Mucosa of rectum (tissue), 2 donors: ENCODE measurements at regions not wholly inside any gene's neighbourhood (a gene's known extent, or its start where the extent isn't known, plus 50 kb on each side); places are given as distances from the start of the nearest gene placed in this dataset.
"Not testable (repeated sequence)": the region's sequence is repeated elsewhere in the genome, so short reads cannot be mapped to it uniquely, and the experiment has no call there.

Source experiments
- H3K27ac ChIP-seq, 2 donors: one replicate each; pipeline ENCODE4 v1.7.0; 2013; ENCODE audit warnings: inconsistent platforms in 2 of 2, low read depth in 2 of 2, low read length in 2 of 2
- H3K27me3 ChIP-seq, 2 donors: one replicate each; pipeline ENCODE4 v1.7.0; 2013; ENCODE audit warnings: low read length in 2 of 2; ENCODE audit not compliant: control insufficient read depth in 2 of 2, insufficient read depth in 2 of 2
- H3K36me3 ChIP-seq, 2 donors: one replicate each; pipeline ENCODE4 v1.7.0; 2013; ENCODE audit warnings: low read length in 2 of 2; ENCODE audit not compliant: control insufficient read depth in 2 of 2, insufficient read depth in 2 of 2
- H3K4me1 ChIP-seq, 2 donors: one replicate each; pipeline ENCODE4 v1.7.0; 2013; ENCODE audit warnings: low read length in 2 of 2, mild to moderate bottlenecking in 1 of 2; ENCODE audit not compliant: control insufficient read depth in 2 of 2, insufficient read depth in 2 of 2
- H3K4me3 ChIP-seq, 2 donors: one replicate each; pipeline ENCODE4 v1.7.0; 2013; ENCODE audit warnings: low read length in 2 of 2
- H3K9ac ChIP-seq, 2 donors: one replicate each; pipeline ENCODE4 v1.7.0; 2013; ENCODE audit warnings: low read length in 2 of 2, low read depth in 1 of 2, mild to moderate bottlenecking in 1 of 2
- H3K9me3 ChIP-seq, 2 donors: one replicate each; pipeline ENCODE4 v1.7.0; 2013; ENCODE audit warnings: low read length in 2 of 2; ENCODE audit not compliant: control insufficient read depth in 2 of 2
- donor health status: healthy.
- donor health status: Normal muscosa, but diverticular disease.

DNA sequence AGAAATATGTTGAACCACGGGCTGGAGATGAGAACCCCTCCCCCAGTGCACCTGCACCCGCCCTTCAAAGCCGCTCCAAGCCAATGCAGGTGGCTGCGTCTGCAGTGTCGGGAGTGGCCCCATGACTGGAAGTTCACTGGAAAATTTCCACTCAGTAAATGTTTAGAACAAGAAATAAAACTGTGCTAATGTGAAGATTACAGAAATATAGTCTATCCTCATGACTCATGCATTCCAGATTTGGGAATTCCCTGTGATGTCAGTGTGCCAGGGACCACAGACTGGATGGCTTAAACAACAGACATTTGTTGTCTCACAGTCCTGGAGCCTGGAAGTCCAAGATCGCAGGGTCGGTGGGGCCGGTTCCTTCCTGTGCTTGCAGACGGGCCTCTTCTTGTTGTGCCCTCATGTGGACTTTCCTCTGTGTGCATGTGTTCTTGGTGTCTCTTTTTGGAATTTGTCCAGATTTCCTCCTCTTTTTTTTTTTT is 3967.0 kb upstream of the TPTE start:
- H3K27ac ChIP-seq, H3K9ac ChIP-seq, H3K27me3 ChIP-seq, H3K9me3 ChIP-seq, H3K36me3 ChIP-seq, H3K4me1 ChIP-seq, H3K4me3 ChIP-seq: not testable (repeated sequence)

DNA sequence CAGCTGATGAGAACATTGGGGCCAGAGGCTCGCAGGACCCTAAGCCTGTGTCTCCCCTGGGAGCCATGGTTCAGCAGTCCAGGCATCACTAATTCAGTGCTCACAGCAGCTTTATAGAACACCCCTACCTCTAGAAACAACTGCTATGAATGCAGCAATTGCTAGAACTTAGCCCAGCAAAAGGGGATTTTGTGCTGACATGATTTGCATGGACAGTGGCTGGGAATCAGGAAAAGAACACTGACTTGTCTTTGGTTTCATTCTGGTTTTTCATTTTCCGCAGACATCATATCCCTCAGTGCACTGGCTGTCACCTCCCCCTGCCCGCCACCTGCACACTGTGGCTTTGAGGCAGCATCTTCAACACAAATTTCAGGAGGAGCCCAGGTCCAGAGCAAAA is 3964.9 kb upstream of the TPTE start:
- H3K36me3 ChIP-seq, H3K9ac ChIP-seq, H3K4me3 ChIP-seq, H3K9me3 ChIP-seq, H3K27ac ChIP-seq, H3K27me3 ChIP-seq, H3K4me1 ChIP-seq: not testable (repeated sequence)

DNA sequence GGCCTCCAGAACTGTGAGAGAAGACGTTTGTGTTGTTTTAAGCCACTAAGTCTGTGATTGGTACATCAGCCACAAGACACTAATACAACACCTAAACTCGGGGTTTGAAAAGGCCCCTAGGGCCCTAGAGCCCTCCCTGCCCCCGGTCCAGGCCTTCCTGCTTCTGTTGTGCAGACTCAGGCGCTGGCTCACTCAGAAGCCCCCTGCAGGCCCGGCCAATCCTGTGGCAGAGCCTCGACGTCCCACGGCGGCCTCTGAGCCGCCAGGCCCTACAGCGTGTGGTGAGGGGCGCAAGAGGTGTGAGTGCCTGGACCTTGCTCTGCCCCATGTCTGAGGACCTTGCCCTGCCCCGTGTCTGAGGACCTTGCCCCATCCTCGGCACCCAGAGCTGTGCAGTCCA is 3964.0 kb upstream of the TPTE start:
- H3K4me1 ChIP-seq, H3K27ac ChIP-seq, H3K9ac ChIP-seq, H3K27me3 ChIP-seq, H3K4me3 ChIP-seq, H3K9me3 ChIP-seq, H3K36me3 ChIP-seq: not testable (repeated sequence)

DNA sequence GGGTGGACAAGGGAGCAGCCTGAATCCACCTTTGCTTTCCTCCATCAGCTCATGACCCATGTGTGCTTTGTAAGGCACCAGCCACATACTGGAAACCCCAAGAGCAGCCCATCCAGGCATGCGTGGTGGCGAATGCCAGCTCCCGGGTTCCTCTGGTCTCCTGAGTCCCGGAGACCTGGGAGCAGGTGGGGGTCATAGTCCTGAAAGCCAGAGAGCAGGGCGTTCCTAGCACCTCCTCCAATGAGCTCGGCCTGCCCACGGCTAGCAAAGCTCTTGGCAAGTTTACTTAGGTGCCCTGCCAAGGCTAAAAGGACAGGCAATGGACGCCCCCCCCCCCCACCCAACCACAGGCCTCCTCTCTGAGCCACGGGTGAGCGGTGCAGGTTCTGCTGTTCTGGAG is 3960.2 kb upstream of the TPTE start:
- not testable (repeated sequence) for H3K27me3 ChIP-seq, H3K4me3 ChIP-seq, H3K4me1 ChIP-seq, H3K36me3 ChIP-seq, H3K27ac ChIP-seq, H3K9me3 ChIP-seq, H3K9ac ChIP-seq

DNA sequence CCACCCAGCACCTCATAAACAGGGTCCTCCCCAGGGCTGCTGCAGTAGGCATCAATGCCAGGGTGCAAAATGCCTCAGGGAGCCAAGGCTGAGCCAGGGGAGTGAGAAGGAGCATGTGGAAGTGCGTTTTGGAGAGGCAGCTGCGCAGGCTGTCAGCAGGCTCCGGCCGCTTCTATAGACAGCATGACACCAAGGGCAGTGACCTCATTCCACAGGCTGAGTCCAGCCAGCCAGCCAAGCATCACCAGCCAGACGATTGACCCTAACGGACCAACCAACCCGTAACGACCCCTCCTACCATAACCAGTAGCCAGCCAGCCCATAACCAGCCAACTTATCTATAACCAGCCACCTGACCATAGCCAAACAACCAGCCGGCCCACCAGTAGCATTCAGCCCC is 3959.8 kb upstream of the TPTE start:
- H3K4me1 ChIP-seq, H3K4me3 ChIP-seq, H3K27ac ChIP-seq, H3K27me3 ChIP-seq, H3K9me3 ChIP-seq, H3K9ac ChIP-seq, H3K36me3 ChIP-seq: not testable (repeated sequence)

DNA sequence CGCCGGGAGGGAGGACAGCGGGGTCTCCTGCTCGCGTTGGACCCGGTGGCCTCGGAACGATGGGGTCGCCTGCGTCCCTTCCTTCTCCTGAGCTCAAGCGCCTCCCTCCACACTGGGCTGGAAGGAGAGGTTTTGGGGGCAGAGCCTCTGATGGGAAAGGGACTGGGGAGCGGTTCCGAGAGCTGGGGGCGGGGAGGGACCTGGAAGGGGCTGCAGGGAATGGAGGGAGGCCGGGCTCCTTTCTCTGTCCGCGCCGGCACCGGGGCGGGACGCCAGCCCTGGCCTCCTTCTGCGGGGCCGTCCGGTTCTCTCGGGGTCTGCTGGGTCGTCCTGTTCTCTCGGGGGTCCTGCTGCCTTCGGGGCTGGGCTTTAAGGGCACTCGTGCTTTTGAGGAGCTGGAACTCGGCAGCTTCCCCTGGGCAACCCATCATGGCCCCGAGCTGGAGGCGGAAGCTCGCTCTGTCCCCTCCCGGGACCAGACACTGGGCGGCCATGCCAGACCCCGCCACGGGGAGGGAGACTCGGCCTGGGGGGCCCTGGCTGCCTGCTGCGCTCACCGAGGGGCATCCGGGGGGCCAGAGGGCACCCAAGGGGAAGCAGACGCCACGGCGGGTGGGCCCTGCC is 3956.7 kb upstream of the TPTE start:
- H3K4me1 ChIP-seq, H3K9ac ChIP-seq, H3K27ac ChIP-seq, H3K36me3 ChIP-seq, H3K4me3 ChIP-seq, H3K27me3 ChIP-seq, H3K9me3 ChIP-seq: not testable (repeated sequence)

DNA sequence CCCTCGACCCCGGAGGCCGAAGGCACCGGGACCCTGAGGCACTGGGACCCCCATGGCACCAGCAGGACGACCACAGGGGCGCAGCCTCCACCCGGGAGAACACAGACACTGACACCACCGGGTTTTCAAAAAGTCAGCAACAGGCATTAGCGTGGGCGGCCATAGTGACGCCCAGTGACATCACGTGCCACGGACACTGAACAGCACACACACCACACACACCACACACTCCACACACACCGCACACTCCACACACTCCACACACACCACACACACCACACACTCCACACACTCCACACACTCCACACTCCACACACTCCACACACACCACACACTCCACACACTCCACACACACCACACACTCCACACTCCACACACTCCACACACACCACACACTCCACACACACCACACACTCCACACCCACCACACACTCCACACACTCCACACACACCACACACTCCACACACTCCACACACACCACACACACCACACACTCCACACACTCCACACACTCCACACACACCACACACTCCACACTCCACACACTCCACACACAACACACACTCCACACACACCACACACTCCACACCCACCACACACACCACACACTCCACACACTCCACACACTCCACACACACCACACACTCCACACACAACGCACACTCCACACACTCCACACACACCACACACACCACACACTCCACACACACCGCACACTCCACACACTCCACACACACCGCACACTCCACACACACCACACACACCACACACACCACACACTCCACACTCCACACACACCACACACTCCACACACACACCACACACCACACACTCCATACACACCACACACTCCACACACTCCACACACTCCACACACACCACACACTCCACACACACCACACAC is 3955.9 kb upstream of the TPTE start:
- not testable (repeated sequence) for H3K36me3 ChIP-seq, H3K4me3 ChIP-seq, H3K9me3 ChIP-seq, H3K9ac ChIP-seq, H3K27me3 ChIP-seq, H3K27ac ChIP-seq, H3K4me1 ChIP-seq

DNA sequence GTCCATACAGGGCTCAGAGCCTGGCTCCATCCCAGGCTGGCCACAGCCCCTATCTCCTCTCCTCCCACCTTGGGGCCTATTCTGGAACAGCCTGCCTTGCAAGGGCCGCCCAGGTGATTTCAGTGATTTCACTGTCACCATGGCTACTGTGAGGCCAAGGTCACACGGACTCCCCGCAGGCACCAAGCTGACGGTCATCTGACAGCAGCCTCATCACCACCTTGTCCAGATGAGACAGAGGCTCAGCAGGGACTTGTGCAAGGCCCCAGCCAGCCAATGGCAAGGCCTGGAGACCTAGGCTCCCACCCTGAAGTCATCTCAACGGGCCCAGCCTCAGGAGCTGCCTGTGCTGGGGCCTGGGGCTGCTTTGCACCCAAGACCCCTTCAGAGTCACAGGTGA is 3953.8 kb upstream of the TPTE start:
- H3K27me3 ChIP-seq, H3K36me3 ChIP-seq, H3K4me3 ChIP-seq, H3K27ac ChIP-seq, H3K9ac ChIP-seq, H3K4me1 ChIP-seq, H3K9me3 ChIP-seq: not testable (repeated sequence)

DNA sequence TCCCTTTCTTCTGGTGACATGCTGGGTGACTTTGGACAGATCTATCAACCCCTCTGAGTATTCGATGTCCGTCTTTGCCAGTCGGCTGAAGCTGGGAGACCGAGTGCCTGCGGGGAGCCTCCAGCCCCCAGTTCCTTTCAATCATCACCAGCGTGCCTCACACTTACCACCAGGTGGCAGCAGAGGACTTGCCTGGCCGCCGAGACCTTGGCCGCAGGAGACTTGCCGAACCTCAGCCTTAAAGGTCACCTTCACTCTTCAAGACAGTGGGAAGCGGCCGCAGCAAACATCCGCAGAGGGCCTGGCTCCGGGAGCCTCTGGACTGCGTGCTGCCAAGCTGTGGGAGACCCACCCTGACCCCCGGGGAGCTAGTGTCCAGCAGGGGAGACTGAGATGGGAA is 3952.2 kb upstream of the TPTE start:
- H3K4me1 ChIP-seq, H3K9me3 ChIP-seq, H3K27me3 ChIP-seq, H3K27ac ChIP-seq, H3K4me3 ChIP-seq, H3K9ac ChIP-seq, H3K36me3 ChIP-seq: not testable (repeated sequence)

DNA sequence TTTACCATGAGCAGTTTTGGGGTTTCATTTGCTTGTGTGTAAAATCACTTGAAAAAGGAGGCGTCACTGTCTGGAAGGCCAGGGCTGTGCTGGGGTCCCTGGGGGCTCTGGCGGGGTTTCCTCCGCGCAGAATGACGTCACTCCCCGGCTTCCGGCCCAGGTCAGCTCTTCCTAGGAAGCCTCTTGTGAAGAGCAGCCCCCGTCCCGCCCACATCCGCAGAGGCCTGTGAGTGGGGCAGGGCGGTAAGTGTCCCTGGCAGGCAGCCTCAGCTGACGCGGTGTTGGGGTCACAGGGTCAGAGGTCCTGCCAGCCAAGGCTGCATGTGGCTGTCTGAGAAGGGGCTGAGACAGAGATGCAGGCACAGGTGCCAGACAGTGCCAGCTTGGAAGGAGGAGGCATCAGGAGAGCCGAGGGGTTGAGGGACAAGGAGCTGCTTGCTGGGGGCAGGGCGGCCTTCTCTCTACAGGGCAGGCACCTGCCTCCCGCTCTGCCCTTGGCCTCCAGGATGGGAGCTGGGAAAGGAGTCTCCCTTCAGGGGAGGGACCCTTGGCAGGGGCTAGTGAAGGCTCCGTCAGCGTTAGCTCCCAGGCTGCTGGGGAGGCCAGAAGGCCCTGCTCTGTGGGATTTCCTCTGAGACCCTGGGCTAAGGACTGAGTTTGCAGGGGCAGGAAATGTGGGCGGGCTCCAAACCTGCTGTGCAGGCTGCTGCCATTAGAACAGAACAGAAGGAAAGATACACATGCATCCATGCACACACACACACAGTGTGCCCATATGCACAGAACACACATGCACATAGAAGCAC is 3951.6 kb upstream of the TPTE start:
- H3K4me1 ChIP-seq, H3K27me3 ChIP-seq, H3K36me3 ChIP-seq, H3K9me3 ChIP-seq, H3K9ac ChIP-seq, H3K27ac ChIP-seq, H3K4me3 ChIP-seq: not testable (repeated sequence)
